Thymus (tissue), 11 donors: ENCODE measurements at regions not wholly inside any gene's neighbourhood (a gene's known extent, or its start where the extent isn't known, plus 50 kb on each side); places are given as distances from the start of the nearest gene placed in this dataset.
A peak's percentile ranks its signal among the peaks of the same experiment; 100 is the strongest.

Experiments
- DNase-seq, 9 donors: peaks; one replicate each; pipeline ENCODE4 v3.0.0-alpha.2; 2013; ENCODE audit warnings: low spot score in 9 of 9, low read depth in 6 of 9, missing footprints in 1 of 9
- H3K27ac ChIP-seq, 2 donors: one replicate each; pipeline ENCODE4 v1.5.1; 2013; ENCODE audit warnings: control low read depth in 1 of 2, low read depth in 1 of 2, low read length in 1 of 2, mild to moderate bottlenecking in 1 of 2, moderate library complexity in 1 of 2
- H3K27me3 ChIP-seq, 2 donors: one replicate each; pipeline ENCODE4 v1.5.1; 2013; ENCODE audit warnings: low read length in 1 of 2; ENCODE audit not compliant: control insufficient read depth in 2 of 2, insufficient read depth in 1 of 2
- H3K36me3 ChIP-seq, 2 donors: one replicate each; pipeline ENCODE4 v1.5.1; 2013; ENCODE audit warnings: low read length in 1 of 2, mild to moderate bottlenecking in 1 of 2, moderate library complexity in 1 of 2; ENCODE audit not compliant: control insufficient read depth in 2 of 2, insufficient read depth in 2 of 2
- H3K4me1 ChIP-seq, 2 donors: one replicate each; pipeline ENCODE4 v1.5.1; 2013; ENCODE audit warnings: low read length in 2 of 2; ENCODE audit not compliant: control insufficient read depth in 2 of 2, insufficient read depth in 2 of 2
- H3K4me3 ChIP-seq, 2 donors: one replicate each; pipeline ENCODE4 v1.5.1; 2013; ENCODE audit warnings: low read length in 2 of 2, control low read depth in 1 of 2, mild to moderate bottlenecking in 1 of 2
- H3K9me3 ChIP-seq, 2 donors: one replicate each; pipeline ENCODE4 v1.5.1; 2013; ENCODE audit warnings: low read length in 1 of 2, mild to moderate bottlenecking in 1 of 2; ENCODE audit not compliant: control insufficient read depth in 2 of 2, insufficient read depth in 1 of 2
- WGBS: extraction: QIAGEN DNeasy Blood & Tissue Kit; methylation state at CpG from one replicate; pipeline ENCODE4 v1.1.7; 2013; 5-methylcytosine and 5-hydroxymethylcytosine counted together
- donor health status: healthy.

DNA sequence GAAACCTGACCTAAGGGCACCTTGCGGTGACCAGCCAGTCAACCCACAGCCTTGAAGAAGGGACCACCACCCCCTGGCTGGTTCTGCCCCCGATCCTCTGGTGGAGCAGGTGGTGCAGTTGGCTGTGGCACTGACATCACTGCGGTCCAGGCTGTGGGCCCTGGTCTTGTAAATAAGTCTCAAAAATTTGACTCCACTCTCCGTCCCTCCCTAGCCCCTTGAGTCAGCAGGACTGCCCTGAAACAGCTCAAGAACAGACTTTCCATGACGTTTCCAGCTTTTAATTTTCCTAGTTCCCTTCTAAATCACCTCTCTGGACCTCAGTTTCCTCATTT is 134.8 kb upstream of the BOD1 start:
- H3K9me3 ChIP-seq: no peaks in the 10 kb centered on the region
- 97% methylated on average over 5 of the region's 5 CpGs for WGBS
- H3K27ac ChIP-seq: no peak overlapping the region
- no peaks in the 10 kb centered on the region for H3K36me3 ChIP-seq
- no peak overlapping the region for H3K4me3 ChIP-seq
- DNase-seq: no peak
- H3K27me3 ChIP-seq: no peaks in the 10 kb centered on the region
- peaks cover 0 to 3% of the 10 kb centered on the region in 2 donors for H3K4me1 ChIP-seq

DNA sequence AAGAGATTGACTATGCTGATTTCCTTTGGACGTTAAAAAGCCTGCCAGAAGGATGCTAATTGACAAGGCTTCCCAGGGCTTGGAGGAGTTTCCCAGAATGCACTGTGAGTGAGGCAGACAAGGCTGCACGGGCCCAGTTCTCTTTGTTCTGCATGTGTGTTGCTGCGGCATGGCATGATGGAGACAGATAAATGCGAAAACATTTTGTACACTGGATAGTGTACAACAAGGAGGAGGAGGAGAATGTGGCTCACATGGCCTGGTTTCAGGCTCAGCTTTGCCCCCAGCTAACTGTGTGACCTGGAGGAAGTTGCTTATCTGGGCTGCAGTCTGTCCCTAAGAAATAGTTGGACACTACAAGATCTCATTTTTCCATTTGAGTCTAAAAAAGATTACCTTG is 135.5 kb upstream of the CPEB4 start:
- no peak overlapping the region for H3K27ac ChIP-seq
- DNase-seq: no peak
- 95% methylated on average over 4 of the region's 4 CpGs for WGBS
- H3K4me1 ChIP-seq: peaks cover 0 to 3% of the 10 kb centered on the region in 2 donors
- no peak overlapping the region for H3K4me3 ChIP-seq
- no peaks in the 10 kb centered on the region for H3K9me3 ChIP-seq
- H3K36me3 ChIP-seq: no peaks in the 10 kb centered on the region
- H3K27me3 ChIP-seq: no peaks in the 10 kb centered on the region

DNA sequence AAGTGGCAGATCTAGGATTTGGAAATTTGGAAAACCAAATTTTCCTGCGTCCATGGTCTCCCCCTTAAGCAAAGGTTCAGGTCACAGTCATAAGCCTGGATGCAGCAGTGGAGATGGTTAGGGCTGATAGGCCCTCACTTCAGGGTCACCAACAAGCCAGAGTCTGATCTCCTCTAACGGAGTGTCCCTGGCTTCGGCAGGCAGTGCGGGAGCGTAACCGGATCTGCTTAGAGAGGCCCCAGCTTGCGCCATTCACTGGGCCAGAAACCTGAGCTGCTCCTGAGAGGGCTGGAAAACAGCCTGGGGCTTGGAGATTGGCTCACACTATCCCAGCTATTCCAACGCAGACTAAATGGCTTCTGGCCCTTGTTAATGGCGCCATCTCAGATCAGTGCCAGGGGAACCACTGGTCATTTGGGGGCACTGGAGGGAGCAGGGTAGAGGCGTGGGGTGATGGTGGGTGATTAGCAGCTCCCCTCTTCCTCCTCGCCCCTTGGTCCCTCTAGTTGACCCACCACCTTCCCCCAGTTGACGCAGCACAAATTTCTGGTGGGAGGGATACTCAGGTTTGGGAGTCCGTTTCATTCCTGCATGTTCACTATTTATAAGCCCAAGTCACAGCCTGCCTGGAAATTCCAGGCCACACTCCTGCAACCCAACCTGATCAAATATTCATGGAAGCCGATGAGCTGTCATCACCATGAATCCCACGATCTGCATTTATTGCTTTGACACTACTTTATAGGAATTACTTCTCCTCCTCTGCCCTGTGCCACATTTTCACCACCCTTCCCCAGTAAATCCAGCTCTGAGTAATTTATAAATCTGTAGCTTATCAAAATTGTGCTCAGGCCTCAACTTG is 134.6 kb upstream of the CPEB4 start:
- WGBS: 91% methylated on average over 15 of the region's 15 CpGs
- peak overlapping the region in 1 of 2 donors; percentile 28 for H3K27ac ChIP-seq
- no peak for DNase-seq

DNA sequence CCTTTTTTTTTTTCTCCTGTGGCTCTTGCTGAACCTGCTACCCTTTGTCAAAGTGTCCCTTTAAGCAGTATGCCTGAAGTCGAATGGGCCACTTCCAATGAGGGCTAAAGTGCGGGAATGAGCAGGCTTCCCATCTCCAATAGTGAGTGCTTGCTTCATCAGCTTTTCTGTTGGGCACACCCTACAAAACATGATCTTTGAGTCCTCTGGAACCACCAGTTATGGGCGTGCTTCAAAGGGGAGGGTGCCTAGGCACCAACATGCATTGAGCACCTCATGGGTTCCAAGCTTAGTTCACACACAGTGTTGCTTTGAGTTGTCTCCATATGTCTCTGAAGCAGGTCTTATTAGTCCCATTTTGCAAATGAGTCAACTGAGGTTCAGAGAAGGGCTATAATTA is 132.8 kb upstream of the CPEB4 start:
- Histone ChIP-seq H3K36me3 (no peaks in the 10 kb centered on the region), H3K4me3 (no peak overlapping the region), H3K27ac (no peak overlapping the region), H3K9me3 (no peaks in the 10 kb centered on the region), H3K4me1 (peaks cover 0 to 3% of the 10 kb centered on the region in 2 donors), H3K27me3 (no peaks in the 10 kb centered on the region)
- no peak for DNase-seq
- 97% methylated on average over 3 of the region's 3 CpGs for WGBS

More for the DNA sequence above, 134.6 kb upstream of the CPEB4 start:
- no peaks in the 10 kb centered on the region for H3K9me3 ChIP-seq
- H3K36me3 ChIP-seq: no peaks in the 10 kb centered on the region
- no peak overlapping the region for H3K4me3 ChIP-seq
- peaks cover 0 to 3% of the 10 kb centered on the region in 2 donors for H3K4me1 ChIP-seq
- no peaks in the 10 kb centered on the region for H3K27me3 ChIP-seq

DNA sequence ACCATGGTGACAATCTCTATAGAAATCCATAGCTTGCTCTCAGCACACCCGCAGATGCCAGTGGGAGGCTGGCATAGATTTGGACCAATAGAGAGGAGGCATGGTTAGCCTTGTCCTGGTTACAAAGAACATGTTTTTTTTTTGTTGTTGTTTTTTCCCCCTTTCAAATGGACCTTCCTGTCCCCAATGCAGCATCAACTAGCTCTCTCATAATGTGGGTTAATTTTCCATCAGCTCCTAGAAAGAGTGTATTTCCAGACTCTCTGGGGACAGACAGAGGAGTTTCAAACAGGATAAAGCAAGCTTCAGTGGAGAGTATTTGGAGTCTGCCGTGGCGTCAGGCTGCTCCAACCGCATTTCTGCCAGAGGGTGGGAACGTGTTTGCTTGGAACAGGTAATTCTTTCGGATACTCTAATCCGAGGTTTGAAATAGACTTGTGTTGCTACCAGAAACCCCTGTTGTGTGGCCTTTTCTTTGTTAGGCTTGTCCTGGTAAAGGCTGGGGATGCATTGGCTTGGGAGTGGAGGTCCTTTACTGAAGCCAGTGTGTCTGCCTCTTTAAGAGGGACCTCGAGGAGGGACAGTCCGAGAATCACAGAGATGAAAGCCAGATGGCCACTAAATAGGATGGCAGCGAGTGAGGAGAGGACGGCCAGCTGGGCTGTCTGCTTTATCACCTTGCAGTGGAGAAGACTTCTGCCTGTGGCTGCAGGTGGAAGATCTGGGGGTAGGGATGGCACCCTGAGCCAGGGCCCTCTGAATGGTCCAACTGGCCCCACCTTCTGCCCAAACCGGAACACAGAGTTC is 130.5 kb upstream of the CPEB4 start:
- H3K4me3 ChIP-seq: no peak overlapping the region
- no peaks in the 10 kb centered on the region for H3K27me3 ChIP-seq
- WGBS: 87% methylated on average over 12 of the region's 12 CpGs
- no peaks in the 10 kb centered on the region for H3K36me3 ChIP-seq
- no peak for DNase-seq
- no peaks in the 10 kb centered on the region for H3K9me3 ChIP-seq
- no peak overlapping the region for H3K27ac ChIP-seq
- H3K4me1 ChIP-seq: peaks cover 0 to 3% of the 10 kb centered on the region in 2 donors

DNA sequence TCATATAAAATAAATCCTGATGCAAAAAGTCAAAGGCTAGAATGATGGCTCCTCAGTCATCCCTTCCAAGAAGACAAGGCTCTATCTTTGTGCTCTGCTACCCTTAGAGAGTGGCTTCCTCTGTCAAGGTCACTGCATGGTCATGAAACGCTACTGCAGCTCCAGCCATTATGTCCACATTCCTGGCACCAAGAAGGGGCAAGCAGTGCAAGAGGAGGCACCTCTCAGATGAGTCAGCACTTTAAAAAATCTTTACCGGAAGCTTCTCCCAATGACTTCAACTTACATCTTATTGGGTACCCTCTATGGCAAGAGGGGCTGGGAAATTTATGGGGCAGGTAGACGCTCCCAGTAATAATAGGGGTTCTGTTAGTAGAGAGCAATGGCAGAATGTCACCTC is 129.5 kb upstream of the CPEB4 start:
- Histone ChIP-seq H3K27me3 (no peaks in the 10 kb centered on the region), H3K9me3 (no peaks in the 10 kb centered on the region), H3K4me3 (no peak overlapping the region), H3K36me3 (no peaks in the 10 kb centered on the region), H3K4me1 (peaks cover 0 to under 1% of the 10 kb centered on the region in 2 donors), H3K27ac (no peak overlapping the region)
- 94% methylated on average over 3 of the region's 3 CpGs for WGBS
- DNase-seq: no peak

DNA sequence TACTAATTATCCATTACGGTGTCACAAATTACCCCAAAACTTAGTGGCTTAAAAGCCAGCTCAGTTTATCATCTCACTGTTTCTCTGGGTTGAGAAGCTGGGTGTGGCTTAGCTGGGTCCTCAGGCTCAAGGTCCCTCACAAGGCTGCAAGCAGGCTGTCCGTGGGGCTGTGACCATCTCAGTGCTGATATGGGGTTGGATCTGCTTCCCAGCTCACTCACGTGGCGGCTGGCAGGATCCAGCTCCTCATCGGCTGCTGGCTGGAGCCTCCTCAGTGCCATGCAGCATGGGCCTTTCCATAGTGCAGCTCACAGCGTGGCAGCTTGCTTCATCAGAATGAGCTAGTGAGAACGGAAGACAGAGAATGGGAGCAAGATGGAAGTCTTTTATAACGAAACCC is 128.5 kb upstream of the CPEB4 start:
- Histone ChIP-seq H3K27me3 (no peaks in the 10 kb centered on the region), H3K9me3 (no peaks in the 10 kb centered on the region), H3K27ac (no peak overlapping the region), H3K4me1 (no peaks in the 10 kb centered on the region), H3K36me3 (no peaks in the 10 kb centered on the region), H3K4me3 (no peak overlapping the region)
- WGBS: 97% methylated on average over 8 of the region's 8 CpGs
- DNase-seq: no peak

DNA sequence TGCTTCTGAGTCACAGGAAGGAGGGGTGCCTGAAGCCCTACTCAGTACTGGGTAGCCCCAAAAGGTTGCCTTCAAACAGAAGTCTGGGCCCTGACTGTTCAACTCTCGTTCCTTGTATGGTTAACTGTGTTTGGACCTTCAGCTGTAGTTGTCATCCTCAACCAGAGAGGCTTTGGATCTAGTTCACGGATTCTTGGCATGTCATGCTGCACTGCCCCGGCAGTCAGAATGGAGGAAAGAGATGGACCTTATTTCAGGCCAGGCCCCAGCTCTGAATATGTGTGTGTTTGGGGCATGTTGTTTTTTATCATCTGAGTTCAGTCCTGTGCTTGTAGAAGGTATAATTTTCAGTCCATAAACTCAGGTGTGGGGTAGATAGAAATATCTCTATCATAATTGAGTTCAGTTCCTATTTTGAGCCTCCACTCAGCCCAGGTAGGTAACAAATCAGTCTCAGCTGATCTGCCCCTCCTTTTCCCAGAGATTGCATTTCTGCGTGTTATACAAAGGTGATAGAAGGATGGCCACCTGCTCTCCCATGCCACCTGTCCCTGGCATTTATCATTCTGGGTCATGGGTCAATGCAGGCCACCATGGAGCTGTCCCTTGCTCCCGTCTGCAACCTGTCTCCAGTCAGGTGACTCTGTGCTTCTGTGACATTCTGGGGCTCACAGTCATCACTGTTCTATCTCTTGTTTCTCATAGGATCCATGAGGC is 127.5 kb upstream of the CPEB4 start:
- no peak overlapping the region for H3K4me3 ChIP-seq
- no peak for DNase-seq
- no peaks in the 10 kb centered on the region for H3K4me1 ChIP-seq
- no peak overlapping the region for H3K27ac ChIP-seq
- no peaks in the 10 kb centered on the region for H3K27me3 ChIP-seq
- 94% methylated on average over 5 of the region's 5 CpGs for WGBS
- no peaks in the 10 kb centered on the region for H3K9me3 ChIP-seq
- H3K36me3 ChIP-seq: no peaks in the 10 kb centered on the region

DNA sequence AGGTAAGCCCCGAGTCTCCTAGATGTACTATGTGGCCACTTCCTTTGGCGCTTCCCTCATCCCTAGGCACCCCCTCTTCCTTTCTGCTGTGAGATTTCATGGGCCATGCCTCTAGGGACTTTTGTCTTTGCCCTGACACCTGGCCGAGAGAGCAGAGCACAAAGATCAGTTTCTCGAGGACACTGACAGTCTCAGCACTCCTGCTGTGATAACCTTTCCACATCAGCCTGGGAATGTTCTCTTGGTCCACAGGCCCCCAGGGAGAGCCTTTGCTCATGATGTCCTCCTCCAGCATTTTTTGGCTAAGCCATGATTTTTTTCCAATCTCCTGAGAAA is 127.0 kb upstream of the CPEB4 start:
- no peak for DNase-seq
- H3K9me3 ChIP-seq: no peaks in the 10 kb centered on the region
- H3K27me3 ChIP-seq: no peaks in the 10 kb centered on the region
- no peaks in the 10 kb centered on the region for H3K36me3 ChIP-seq
- no peaks in the 10 kb centered on the region for H3K4me1 ChIP-seq
- H3K4me3 ChIP-seq: no peak overlapping the region
- WGBS: 93% methylated on average over 4 of the region's 4 CpGs
- no peak overlapping the region for H3K27ac ChIP-seq
